PC-3 (cell line): ENCODE measurements at regions not wholly inside any gene's neighbourhood (a gene's known extent, or its start where the extent isn't known, plus 50 kb on each side); places are given as distances from the start of the nearest gene placed in this dataset.

Source experiments
- ATAC-seq: fragments of 200-7000 bp; cut with Tn5 transposase; 2 replicates; pipeline ENCODE4 v1.9.1; 2020; ENCODE audit warnings: mild to moderate bottlenecking, moderate library complexity
- BruUV-seq: library from RNA; stranded (reverse); fragments of 400-500 nt; replicated peaks from 2 replicates; lab custom pipeline; 2021; lab: Mats Ljungman, UMichigan
- CTCF ChIA-PET: fragments of 300-600 bp; sonication (Branson Sonifier 250); formaldehyde crosslinking; loops from one replicate; lab custom pipeline; 2022; ENCODE audit warnings: antibody characterized with exemption; lab: Charles Lee
- POLR2A ChIA-PET: fragments of 300-600 bp; sonication (Branson Sonifier 250); formaldehyde crosslinking; loops from one replicate; lab custom pipeline; 2022; ENCODE audit warnings: antibody characterized with exemption; ENCODE audit not compliant: unreplicated experiment; lab: Charles Lee
- DNase-seq: peaks from one replicate; pipeline ENCODE4 v3.0.0-alpha.2; 2015
- H2AFZ ChIP-seq: fragments of 300-600 bp; sonication (generic); 2 replicates; pipeline ENCODE4 v1.6.0; 2016; ENCODE audit warnings: antibody characterized with exemption, low read length
- H3F3A ChIP-seq: fragments of 300-600 bp; sonication (generic); one replicate; pipeline ENCODE4 v1.6.0; 2017; ENCODE audit warnings: antibody characterized with exemption, low read length, control low read depth, mild to moderate bottlenecking; ENCODE audit not compliant: unreplicated experiment
- H3K27ac ChIP-seq: fragments of 300-600 bp; sonication (generic); 2 replicates; pipeline ENCODE4 v1.5.1; 2016; ENCODE audit warnings: mild to moderate bottlenecking, low read length
- H3K27me3 ChIP-seq: fragments of 300-600 bp; sonication (generic); 2 replicates; pipeline ENCODE4 v1.6.1; 2016; ENCODE audit warnings: low read length, mixed read lengths
- H3K36me3 ChIP-seq: fragments of 300-600 bp; sonication (generic); 2 replicates; pipeline ENCODE4 v1.6.1; 2016; ENCODE audit warnings: low read depth, mixed run types, low read length, mixed read lengths
- H3K4me1 ChIP-seq: fragments of 300-600 bp; sonication (generic); 2 replicates; pipeline ENCODE4 v1.5.1; 2016; ENCODE audit warnings: low read length; ENCODE audit not compliant: insufficient read depth
- H3K4me2 ChIP-seq: fragments of 300-600 bp; sonication (generic); 2 replicates; pipeline ENCODE4 v1.6.0; 2016; ENCODE audit warnings: low read length
- H3K4me3 ChIP-seq: fragments of 300-600 bp; sonication (generic); 2 replicates; pipeline ENCODE4 v1.5.1; 2016; ENCODE audit warnings: mild to moderate bottlenecking, low read length, mixed read lengths
- H3K79me2 ChIP-seq: fragments of 300-600 bp; sonication (generic); 2 replicates; pipeline ENCODE4 v1.6.1; 2017; ENCODE audit warnings: low read length, mixed read lengths
- H3K9ac ChIP-seq: fragments of 300-600 bp; sonication (generic); 2 replicates; pipeline ENCODE4 v1.6.0; 2016; ENCODE audit warnings: mild to moderate bottlenecking, low read length
- H3K9me2 ChIP-seq: fragments of 300-600 bp; sonication (generic); replicated peaks from 2 replicates; pipeline ENCODE4 v1.6.1; 2016; ENCODE audit warnings: mixed run types, low read length, mixed read lengths
- H3K9me3 ChIP-seq: fragments of 300-600 bp; sonication (generic); 2 replicates; pipeline ENCODE4 v1.6.1; 2016; ENCODE audit warnings: low read length, mixed read lengths
- H4K20me1 ChIP-seq: fragments of 300-600 bp; sonication (generic); 2 replicates; pipeline ENCODE4 v1.6.1; 2016; ENCODE audit warnings: low read length, mixed read lengths
- EZH2 ChIP-seq: fragments of 300-600 bp; sonication (generic); IDR thresholded peaks from one replicate; pipeline ENCODE4 v1.6.1; 2017; ENCODE audit warnings: antibody characterized with exemption, mild to moderate bottlenecking, low read length; ENCODE audit not compliant: unreplicated experiment
- EZH2phosphoT487 ChIP-seq: fragments of 300-600 bp; sonication (generic); IDR thresholded peaks from 2 replicates; pipeline ENCODE4 v1.6.1; 2018; ENCODE audit warnings: mild to moderate bottlenecking, antibody characterized with exemption, low read length, borderline replicate concordance
- intact Hi-C: fragments of 100-400 bp; cut with micrococcal nuclease; formaldehyde crosslinking; loops from 2 replicates; pipeline ENCODE4 v1.9.0; 2023
- TF ChIP-seq, protein P1 (sequence below): fragments of 300-600 bp; sonication (generic); conservative IDR thresholded peaks from 2 replicates; pipeline ENCODE4 v1.5.1; 2017; ENCODE audit warnings: antibody characterized with exemption, low read depth, mild to moderate bottlenecking, low read length

- TF ChIP-seq EZH2 (no peak), EZH2phosphoT487 (no peak)
- TF ChIP-seq, protein P1, sequence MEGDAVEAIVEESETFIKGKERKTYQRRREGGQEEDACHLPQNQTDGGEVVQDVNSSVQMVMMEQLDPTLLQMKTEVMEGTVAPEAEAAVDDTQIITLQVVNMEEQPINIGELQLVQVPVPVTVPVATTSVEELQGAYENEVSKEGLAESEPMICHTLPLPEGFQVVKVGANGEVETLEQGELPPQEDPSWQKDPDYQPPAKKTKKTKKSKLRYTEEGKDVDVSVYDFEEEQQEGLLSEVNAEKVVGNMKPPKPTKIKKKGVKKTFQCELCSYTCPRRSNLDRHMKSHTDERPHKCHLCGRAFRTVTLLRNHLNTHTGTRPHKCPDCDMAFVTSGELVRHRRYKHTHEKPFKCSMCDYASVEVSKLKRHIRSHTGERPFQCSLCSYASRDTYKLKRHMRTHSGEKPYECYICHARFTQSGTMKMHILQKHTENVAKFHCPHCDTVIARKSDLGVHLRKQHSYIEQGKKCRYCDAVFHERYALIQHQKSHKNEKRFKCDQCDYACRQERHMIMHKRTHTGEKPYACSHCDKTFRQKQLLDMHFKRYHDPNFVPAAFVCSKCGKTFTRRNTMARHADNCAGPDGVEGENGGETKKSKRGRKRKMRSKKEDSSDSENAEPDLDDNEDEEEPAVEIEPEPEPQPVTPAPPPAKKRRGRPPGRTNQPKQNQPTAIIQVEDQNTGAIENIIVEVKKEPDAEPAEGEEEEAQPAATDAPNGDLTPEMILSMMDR: no peak
- DNase-seq: no peak
- Histone ChIP-seq H3K9me2 (no peaks in the 10 kb centered on the region), H4K20me1 (no peaks in the 10 kb centered on the region), H3K4me3 (no peak overlapping the region), H3F3A (no peaks in the 10 kb centered on the region), H3K79me2 (no peaks in the 10 kb centered on the region), H2AFZ (no peak overlapping the region), H3K27me3 (peaks cover 39% of the 10 kb centered on the region), H3K27ac (no peak overlapping the region), H3K9ac (no peak overlapping the region), H3K9me3 (no peaks in the 10 kb centered on the region), H3K36me3 (no peaks in the 10 kb centered on the region), H3K4me2 (no peak overlapping the region), H3K4me1 (no peaks in the 10 kb centered on the region)
- BruUV-seq: no TSS peak
- ChIA-PET CTCF (no interaction called here), POLR2A (no interaction called here)
- ATAC-seq: no peak
- intact Hi-C loops: no loop called here
Observed at GRCh38 chr10:100659361-100660098, 85.9 kb upstream of the PAX2 start.

DNA sequence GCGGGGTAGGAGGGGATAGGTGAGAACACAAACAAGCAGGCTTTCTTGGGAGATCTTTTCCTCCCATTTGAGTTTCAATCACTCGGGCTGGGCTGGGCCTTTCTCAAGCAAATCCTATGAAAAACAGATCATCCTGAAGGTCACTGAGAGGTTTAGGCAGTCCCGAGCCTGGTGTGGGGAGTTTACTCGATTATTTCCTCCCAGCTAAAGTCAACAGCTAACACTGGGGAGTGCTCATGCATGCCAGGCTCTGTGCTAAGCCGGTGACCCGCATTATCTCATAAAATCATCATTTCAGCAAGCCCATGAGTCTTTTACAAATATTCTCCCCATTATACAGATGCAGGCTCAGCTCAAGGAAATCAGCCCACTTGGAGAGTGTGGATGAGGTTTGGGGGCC, 85.0 kb upstream of the PAX2 start:
- Histone ChIP-seq H4K20me1 (no peaks in the 10 kb centered on the region), H2AFZ (no peak overlapping the region), H3F3A (no peaks in the 10 kb centered on the region), H3K79me2 (no peaks in the 10 kb centered on the region), H3K36me3 (no peaks in the 10 kb centered on the region), H3K9ac (no peak overlapping the region), H3K27ac (no peak overlapping the region), H3K9me3 (no peaks in the 10 kb centered on the region), H3K27me3 (peaks cover 30% of the 10 kb centered on the region), H3K4me3 (no peak overlapping the region), H3K4me2 (no peak overlapping the region), H3K4me1 (no peaks in the 10 kb centered on the region), H3K9me2 (no peaks in the 10 kb centered on the region)
- DNase-seq (no peak), ATAC-seq (no peak)
- ChIA-PET CTCF (no interaction called here), POLR2A (no interaction called here)
- no TSS peak for BruUV-seq
- TF ChIP-seq EZH2phosphoT487 (no peak), EZH2 (no peak)
- TF ChIP-seq, protein P1: no peak
- intact Hi-C loops: no loop called here

DNA sequence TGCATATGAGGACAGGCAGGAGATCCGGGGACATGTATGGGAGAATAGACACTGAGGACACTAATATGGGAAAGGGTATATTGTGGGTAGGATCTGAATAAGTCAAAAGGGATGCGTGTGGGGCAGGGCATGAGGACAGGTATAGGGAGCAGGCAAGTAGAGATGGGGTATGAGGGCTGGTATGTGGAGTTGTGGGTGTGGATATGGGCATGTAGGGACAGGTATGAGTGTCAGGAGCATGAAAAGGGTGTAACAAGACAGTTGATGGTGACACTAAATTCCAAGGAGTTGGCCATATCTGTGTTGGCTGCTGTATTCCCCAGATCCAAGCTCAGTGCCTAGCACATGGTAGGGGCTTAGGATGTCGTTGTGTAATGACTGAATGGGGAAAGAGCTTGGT, 84.4 kb upstream of the PAX2 start:
- H3K79me2 ChIP-seq: no peaks in the 10 kb centered on the region
- H3F3A ChIP-seq: no peaks in the 10 kb centered on the region
- intact Hi-C loops: no loop called here
- no peak overlapping the region for H2AFZ ChIP-seq
- no peak for TF ChIP-seq EZH2phosphoT487
- TF ChIP-seq, protein P1: no peak
- no peak for TF ChIP-seq EZH2
- peaks cover 25% of the 10 kb centered on the region for H3K27me3 ChIP-seq
- no peaks in the 10 kb centered on the region for H3K9me3 ChIP-seq
- no peak overlapping the region for H3K4me3 ChIP-seq
- no peaks in the 10 kb centered on the region for H3K36me3 ChIP-seq
- ChIA-PET POLR2A (no interaction called here), CTCF (no interaction called here)
- no peaks in the 10 kb centered on the region for H3K9me2 ChIP-seq
- no peaks in the 10 kb centered on the region for H4K20me1 ChIP-seq
- no peak overlapping the region for H3K4me2 ChIP-seq
- no peak overlapping the region for H3K9ac ChIP-seq
- no TSS peak for BruUV-seq
- no peaks in the 10 kb centered on the region for H3K4me1 ChIP-seq
- DNase-seq (no peak), ATAC-seq (no peak)
- H3K27ac ChIP-seq: no peak overlapping the region
